Activated CD8-positive, alpha-beta memory T cell treated with anti-CD3 and anti-CD28 coated beads, Interleukin-2, amount 50 U/mL, for 24 hours (primary cell): ENCODE measurements at regions not wholly inside any gene's neighbourhood (a gene's known extent, or its start where the extent isn't known, plus 50 kb on each side); places are given as distances from the start of the nearest gene placed in this dataset.

Experiments
- DNase-seq: peaks from one replicate; pipeline ENCODE4 v3.0.0-alpha.2; 2020; ENCODE audit errors: extremely low read depth

DNA sequence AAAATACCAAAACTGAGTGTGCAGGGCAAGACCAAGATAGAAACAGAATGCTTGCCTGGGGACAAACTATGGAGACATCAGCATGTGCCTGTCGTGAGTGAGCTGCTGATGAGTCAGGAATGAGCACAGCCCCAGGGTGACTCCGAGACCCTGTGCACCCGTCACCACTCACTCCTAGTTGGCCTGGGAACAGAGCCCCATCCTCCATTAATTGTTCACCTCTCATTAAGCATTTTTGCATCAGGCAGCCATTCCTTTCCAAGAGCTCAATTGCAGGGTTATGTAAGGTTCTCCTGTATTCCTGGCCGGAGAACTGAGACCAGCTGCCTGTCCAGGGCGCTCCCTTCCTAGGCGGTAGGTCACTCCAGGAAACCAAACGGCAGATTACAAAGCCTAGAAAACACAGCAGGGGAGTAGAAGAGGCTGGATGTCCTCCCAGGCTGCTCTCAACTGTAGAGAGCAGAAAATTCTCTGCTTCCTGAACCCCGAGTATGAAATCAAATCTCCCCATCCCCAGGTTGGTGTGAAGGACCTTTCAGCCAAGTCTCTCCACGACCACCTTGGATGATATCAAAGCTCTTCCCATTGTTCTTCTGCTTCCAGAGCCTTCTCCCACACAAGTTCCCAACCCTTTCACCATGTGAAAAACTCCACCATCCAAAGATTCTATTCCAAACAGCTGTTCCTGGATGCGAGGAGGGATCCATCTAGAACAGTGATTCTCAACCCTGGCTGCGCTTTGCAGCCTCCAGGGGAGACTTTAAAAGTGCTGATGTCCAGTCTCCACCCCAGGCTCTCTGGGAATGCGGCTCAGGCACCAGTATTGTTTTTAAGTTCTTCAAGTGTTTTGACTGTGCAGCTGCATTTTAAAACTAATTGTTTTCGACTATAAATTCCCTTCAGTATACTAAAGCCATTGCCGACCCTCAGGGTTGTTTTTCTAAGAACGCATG lies 532.6 kb upstream of the JARID2 start:
- DNase-seq: no peak

DNA sequence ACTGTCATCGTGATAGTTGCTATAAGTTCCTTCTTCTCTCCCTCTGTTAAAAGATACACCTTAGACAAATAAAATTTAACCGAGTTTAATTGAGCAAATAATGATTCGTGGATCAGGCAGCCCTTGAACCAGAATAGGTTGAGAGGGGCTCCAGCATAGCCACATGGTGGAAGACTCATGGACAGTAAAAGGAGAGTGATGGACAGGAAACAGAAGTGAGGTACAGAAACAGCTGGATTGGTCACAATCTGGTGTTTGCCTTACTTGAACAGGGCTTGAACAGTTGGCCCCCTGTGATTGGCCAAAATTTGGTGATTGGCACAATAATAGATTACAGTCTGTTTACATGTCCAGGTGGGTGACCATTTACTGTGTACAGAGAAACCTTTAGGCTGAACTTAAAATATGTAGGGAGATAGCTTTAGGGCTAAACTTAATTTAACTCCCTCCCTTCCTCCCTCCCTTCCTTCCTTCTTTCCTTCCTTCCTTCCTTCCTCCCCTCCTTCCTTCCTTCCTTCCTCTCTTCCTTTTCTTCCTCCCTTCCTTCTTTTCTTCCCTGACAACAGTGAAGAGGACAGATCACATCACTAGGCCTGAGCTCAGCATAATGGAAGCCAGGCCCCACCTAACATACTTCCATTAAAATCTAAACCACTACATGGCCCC lies 531.8 kb upstream of the JARID2 start:
- no peak for DNase-seq

DNA sequence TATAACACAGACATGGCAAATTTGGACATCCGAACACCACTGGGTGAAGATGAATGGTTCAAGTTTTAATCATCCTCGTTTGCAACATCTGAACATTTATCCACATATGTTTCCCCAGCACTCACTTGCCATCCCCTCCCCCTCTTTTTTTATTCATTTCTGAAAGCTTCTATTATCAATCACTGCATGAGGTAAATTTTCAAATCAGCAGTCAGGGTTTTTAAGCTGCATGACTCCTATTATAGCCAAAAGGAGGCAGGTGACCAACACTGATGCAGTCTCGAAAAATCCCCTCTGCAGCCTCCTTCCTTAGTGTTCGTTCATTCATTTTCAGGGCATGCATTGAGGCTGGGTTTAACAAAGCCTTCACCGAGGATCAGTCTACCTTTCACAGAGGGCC lies 530.8 kb upstream of the JARID2 start:
- no peak for DNase-seq

DNA sequence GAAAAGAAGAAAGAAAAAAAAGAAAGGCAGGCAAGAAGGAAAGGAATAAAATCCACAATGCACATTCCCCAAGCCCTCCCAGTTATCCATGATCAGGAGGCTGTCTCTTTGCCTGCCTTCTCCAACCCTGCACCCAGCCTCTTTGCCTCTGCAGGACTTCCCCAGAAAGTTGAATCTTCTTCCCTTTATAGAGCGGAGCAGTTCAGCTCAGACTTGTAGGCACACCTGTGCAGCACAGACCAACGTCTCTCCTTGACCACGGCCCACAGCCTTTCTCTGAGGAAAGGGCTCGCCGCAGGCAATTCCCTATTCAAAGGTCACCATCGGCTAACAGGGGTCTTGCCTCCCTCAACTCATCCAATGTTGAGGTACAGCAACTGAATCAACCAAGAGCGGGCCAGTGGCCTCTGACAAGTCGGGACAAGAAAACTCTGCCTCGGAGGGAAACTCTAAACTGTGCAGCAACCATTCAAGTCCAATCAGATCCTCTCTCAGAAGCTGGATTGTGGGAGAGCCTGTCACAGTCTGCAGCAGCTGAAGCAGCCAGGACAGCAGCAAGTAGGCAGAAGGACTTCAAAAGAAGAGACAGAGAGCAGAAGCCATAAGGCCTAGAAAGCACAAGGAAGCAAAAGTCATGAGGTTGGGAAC lies 529.2 kb upstream of the JARID2 start:
- DNase-seq: no peak

DNA sequence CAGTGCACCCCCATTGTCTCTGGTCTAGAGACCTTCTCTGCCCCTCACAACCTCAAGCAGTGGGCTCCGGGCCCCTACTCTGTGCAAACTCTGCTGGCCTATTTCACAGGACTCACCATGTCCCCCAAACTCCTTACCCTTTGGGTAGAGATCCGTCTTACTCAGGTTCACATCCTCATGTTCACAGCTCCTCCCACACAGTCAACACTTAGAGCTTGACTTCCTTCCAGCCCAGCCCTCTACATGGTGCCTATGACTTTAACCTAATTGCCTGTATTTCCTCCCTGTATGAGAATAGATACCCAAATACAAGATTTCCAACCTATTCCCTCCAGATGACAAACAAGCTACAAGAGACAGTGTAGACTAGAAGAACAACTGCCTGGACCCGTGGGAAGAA lies 528.6 kb upstream of the JARID2 start:
- DNase-seq: no peak

DNA sequence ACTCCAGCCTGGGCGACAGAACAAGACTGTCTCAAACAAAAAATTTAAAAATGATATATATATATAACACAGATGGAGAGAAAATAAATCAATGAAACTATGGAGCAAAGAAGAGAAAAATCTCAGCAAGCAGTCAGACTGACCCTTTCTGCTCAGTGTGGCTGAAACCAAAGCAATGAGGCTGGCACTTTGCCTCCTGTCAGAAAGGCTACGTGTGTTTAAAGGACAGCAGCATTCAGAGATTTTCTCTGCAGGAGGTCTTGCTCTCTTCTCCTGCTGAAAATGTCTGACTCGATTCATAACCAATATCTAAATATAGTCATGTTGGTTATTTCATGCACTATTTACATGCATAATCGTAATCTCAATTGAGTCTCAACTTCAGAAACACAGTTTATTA lies 527.0 kb upstream of the JARID2 start:
- no peak for DNase-seq

DNA sequence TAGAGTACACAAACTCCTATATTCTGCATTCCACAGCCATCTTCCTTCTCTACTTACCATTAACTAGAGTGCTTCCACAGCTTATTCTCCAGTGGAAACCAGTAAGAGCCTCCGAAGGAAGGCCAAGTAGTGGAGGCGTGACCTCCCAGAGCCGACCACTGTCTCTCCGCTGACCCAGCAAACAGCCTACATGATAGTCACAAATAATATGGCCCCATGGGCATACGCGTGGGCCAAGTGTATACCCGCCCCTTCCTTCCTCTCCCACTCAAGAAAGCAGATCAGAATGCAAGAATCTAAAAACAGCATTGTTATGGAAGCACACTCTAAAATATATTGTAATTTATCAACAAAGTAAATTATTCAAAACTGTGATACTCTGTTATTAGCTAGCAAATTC lies 526.6 kb upstream of the JARID2 start:
- DNase-seq: no peak

DNA sequence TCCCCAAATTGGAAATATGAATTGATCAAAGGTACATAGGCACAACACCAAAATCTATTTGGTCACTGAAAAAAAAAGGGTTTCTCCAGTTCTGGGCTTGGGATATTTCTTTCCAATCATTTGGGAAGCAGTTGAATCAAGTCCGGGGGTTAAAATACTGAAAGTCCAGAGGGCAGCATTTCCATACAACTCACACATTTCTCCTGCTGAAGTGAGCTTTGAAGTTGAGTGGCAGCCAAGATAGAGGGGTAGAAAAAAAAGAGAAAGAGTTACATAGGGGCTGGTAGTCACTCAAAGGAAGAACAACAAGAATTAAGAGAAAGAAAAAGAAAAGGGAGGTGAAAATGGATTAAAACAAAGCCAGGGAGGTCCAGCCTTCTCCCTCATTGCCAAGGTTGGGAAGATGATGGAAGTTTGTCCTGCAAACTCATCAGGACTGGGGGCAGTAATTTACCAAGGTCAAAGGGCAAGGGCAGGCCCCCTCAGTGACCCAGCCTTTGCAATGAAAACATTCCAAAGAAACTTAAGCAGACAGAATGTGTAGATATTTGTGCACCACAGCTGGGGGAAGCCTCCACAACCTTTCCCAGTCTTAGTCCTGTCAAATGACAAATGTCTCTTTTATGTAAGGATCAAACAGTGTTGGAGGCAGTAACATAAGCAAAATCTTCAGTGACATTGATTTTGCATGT lies 525.3 kb upstream of the JARID2 start:
- DNase-seq: no peak

DNA sequence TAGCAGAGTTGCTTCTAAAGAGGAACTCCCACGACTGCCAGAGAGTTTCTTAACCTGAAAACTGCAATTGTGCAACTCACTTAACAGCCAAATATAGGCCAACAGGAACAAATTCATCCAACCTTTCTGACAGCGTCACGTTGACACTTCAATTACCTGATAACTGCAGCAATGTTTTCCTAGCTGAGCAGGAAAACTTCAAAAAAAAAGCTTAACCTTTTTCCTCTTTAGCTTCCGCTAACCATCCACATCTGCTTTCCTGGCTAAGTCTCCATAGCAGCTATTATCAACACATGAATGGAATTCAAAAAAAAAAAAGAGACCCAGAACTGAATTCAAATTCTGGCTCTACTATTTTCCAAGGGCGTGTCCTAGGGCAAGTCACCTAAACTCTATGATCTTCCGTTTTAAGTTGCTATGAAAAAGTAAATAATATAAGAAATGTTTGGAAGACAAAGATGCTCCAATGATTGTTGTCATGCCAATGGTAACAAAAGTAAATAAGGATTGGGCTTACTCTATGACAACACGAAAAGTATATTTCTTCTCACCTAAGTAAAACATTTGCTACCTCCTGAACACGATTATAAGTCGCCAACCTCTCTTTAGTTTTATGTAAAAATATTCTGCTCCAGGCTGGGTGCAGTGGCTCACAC lies 524.6 kb upstream of the JARID2 start:
- no peak for DNase-seq

DNA sequence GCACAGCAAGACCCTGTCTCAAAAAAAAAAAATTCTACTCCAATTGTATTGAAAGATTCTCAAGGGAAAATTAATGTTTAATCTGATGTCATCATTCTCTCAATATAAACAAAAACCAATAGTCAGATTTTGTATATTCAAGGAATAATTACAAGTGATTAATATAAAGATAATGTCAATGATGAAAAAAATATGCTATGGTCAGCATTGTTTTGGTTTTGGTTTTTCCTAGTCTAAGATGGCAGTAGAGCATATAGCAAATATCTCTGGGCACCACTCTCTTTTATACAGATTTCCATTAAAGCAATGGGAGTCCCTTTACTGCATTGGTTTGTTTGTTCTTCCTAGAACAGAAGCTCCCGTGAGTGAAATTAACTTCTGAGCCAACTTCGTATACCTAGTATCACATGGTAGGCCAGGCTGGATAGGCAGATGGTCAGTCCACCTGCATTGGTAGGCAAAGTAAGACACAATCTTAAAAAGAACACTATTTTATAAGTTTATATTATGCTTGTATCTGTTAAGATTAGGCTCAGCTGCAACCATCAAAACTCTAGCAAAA lies 523.8 kb upstream of the JARID2 start:
- no peak for DNase-seq

DNA sequence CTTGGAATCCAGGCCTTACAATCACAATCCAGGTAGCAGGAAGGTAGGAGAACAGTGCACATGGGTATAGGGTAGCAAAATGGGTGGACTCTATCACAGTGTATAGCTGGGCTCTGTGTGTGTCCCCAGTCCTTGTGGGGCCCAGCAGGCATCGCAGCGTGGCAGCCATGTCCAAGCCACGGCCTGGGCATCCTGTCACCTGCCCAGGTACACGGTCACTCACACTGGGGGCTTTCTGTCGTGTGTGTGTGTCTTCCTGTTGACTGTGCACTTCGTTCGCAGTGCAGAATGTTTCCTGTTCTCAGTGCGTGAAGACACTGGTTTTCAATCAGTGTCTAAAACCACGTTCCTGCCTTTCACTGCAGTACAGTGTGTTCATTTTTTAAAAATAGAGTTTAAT lies 523.2 kb upstream of the JARID2 start:
- no peak for DNase-seq

DNA sequence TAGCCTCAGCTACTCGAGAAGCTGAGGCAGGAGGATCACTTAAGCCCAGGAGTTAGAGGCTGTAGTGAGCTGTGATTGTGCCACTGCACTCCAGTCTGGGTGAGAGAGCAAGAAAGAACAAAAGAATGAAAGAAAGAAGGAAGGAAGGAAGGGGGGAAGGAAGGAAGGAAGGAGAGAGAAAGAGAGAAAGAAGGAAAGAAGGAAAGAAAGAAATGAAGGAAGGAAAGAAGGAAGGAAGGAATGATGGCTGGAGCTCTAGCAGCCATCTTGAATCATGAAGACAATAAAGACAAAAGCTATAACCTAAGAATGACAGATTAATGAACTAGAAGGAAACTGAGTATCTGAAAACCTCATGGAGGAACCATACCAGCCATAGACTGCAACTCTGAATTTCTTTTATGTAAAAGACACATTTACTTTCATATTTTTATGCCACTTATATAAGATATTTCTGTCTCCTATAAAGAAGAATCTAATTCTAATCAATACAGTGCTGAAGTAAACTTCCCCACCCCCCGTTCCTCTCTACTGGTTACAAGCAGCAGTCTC lies 522.3 kb upstream of the JARID2 start:
- DNase-seq: no peak

DNA sequence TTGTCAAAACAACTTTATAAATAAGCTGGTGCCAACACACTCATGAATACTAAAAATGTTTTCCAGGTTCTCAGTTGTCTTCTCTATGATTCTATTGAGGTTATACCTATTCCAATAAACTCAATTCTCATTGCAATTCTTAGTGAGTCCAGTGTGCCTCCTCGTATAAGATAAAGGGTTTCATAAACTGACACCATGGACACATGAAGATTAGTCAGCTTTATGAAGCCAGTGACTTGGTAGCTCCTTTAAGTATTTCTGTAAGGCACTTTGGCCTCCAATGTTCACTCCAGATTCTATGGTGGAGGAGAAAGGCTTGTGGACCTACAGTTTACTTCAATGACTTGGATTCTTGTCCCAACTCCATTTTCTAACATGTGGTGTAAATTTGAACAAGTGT lies 521.3 kb upstream of the JARID2 start:
- no peak for DNase-seq

DNA sequence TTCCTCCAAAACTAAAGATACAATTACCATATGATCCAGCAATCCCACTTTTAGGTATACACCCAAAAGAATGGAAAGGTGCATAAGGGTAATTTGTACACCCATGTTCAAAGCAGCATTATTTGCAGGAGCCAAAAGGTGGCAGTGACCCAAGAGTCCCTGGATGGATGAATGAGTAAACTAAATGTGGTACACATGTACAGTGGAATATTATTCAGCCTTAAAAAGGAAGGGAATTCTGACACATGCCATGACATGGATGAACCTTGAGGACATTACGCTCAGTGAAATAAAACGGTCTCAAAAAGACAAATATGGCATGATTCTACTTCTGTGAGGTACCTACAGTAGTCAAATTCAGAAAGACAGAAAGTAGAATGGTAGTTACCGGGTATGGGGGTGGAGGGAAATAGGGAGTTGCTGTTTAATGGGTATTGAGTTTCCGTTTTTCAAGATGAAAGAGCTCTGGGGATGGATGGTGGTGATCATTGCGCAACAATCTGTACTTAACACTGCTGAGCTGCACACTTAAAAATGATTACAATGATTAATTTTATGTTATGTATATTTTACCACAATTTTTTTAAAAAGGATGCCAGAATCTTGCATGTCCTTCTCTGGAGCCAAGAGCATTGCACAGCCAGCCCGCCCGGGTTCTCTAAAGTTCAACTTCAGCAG lies 518.9 kb upstream of the JARID2 start:
- DNase-seq: no peak

DNA sequence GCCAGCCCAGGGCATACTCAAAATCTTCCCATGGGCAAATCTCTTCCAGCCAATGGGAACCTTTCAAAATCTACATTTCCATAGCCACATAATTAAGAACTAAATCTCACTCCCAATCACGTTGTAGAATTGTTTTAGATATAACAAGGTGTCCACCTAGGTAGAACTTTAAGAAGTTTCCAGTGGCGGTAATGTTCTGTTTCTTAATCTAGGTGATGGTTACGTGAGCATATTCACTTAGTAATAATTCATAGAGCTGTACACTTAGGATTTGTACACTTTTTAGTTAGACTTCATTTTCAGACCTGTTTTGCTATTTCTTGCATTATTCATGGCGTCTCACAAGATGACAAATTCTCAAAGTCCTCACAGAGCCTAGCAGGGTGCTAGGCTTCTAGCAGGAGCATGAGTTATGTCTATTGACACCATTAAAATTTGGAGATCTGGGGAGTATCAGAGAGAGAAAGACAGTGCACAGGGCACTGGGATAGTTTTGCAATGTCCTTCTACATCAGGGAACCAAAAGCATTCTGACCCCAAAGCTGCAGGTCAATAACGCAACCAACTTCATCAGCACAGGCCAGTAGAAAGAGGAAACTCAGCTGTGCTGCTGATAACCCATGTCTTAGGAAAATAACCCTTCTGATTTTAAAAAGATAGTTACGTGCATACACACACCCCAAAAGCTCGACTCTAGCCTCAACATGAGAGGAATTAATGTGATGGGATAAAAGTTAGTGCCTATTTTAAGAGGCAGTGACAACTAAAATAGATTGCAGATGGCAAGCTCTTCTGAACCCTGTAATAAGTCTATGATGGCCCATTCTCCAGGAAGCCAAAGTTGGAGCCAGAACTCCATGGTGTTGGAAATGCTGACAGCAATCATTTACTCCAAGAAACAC lies 518.1 kb upstream of the JARID2 start:
- no peak for DNase-seq

DNA sequence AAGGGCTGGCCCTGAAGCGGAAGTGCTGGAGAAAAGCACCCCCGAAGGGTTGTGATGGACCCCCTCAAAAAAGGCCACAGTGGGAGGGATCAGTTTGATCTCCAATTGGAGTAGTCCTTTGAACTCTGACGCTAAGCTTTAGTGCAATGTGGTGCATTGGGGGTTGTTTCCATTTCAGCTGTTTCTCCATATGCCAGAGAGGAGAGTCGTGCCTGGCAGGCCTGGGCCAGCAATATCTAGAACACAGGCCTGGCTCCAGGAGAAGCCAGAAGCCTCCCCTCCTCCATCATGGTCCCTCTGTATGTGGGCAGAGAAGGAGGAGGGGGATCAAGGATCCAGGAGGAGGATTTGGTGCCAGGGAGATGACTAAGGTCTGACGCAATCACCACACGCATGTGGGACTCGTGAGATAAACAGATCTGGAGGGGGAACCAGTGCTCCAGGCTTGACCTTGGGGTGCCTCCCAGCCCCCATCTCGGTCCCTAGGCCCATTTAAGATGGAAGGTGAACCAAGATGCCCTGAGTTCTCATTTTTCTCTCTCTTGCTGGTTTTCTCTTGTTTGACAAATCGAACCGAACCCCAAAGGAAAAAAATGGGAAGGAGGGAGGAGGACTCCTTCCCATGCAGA lies 517.4 kb upstream of the JARID2 start:
- DNase-seq: no peak

DNA sequence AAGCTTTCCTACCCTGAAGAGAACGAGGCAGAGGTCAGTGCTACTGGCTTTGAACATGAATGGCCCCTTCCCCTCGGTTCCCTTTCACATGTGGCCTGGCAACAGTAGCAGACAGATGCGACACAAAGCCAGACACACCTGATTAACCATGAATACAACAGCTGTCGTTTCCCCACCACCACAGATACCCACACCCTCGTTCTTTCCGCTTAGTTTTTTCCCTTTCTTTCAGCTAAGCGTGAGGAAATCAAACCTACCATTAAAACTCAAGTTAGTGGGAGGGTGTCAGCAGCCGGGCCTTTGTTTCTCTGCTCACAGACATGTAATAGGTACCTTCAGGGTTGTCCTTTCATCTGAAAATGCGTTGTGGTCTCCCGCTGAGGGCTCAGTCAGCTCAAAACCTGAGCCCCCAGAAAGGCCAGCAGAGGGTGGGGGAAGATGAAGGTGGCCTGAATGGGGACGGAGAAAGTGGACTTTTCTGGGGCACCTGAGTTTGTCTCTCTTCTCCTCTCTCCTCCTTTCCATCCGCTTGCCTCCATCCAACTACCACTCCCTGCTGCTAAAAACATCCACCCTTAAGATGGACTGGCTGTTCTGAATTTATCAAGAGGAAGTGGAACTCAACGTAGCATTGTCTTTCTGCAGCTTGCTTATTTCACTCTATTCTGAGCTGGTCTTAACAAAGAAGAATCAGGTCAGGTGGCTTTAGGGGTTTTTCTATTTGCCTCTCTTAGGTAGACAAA lies 516.6 kb upstream of the JARID2 start:
- DNase-seq: no peak

DNA sequence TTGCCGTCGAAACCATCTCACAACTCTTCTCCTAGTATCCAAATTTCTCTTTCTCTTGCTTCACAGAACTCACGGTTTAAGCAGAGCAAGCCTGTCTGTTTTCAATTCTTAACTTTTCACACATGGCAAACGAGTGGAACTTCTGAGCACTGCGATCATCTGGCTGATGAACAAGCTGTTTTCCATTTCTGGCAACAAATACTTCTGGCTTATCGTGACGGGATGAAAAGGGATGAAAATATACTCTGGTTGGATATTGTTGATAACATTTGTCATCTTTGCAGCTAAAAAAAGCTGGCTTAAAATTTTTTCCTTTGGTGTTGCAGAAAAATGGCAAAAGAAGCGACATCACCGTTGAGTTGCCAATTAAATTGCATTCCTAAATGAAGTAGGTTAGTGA lies 515.2 kb upstream of the JARID2 start:
- no peak for DNase-seq
